GM18502 (cell line): ENCODE measurements at regions not wholly inside any gene's neighbourhood (a gene's known extent, or its start where the extent isn't known, plus 50 kb on each side); places are given as distances from the start of the nearest gene placed in this dataset.
A peak's percentile ranks its signal among the peaks of the same experiment; 100 is the strongest.

Experiments used
- ATAC-seq: cut with Tn5 transposase; IDR thresholded peaks from one replicate; pipeline ENCODE4 v1.9.1; 2021; ENCODE audit warnings: mild to moderate bottlenecking; ENCODE audit not compliant: unreplicated experiment, poor library complexity

DNA sequence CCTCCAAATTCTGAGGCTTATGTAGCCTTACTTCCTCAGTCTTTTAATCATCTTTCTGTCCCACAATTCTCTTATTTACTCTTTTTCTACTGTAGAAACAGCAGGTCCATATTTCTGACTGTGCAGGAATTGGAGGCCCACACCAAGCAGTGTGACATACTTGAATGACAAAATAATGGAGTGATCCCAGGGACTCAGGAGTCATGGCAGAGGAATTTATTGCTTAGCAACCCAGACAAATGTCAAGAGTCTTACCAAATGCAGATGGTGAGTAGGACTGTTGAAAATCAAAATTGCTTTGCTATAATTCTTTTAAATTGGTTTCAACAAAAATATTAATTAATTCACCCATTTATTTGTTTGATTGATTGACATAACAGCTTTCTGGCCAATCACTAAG, 59.9 kb downstream of the HTR1B start:
- no peak for ATAC-seq

DNA sequence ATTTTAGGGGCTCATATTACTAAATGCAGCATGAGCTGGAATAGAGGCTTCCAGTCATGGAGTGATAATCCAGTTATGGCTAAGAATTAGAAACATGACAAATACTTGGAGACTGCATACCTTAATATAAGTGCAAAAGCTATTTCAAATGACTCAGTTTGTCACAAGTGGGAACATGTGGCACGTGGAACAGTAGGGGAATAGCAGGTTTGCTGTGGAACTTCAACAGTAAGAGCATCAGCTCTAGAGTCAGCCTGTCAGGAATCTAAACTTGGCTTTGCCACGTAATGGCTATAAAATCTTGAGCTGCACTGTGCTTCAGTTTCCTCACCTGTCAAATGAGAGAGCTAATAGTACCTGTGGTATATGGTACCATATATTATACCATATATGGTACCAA, 62.1 kb downstream of the HTR1B start:
- ATAC-seq: no peak

DNA sequence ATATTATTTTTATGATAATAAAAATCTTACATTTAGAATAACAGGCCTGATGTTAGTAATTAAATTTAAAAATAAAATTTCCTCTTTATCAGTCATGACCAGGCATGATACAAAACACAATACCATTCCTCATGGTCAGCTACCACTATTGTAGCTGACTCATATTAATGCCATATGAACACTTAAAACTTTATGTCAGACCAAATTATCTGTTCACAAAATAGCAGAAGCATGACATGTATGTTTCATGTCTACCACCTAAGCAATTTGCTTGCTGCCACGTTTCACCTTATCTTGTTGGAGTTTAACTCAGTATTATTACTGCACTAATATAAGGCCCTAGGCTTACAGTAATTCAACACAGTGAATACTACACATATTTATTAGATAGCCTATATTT, 65.7 kb downstream of the HTR1B start:
- ATAC-seq: no peak

DNA sequence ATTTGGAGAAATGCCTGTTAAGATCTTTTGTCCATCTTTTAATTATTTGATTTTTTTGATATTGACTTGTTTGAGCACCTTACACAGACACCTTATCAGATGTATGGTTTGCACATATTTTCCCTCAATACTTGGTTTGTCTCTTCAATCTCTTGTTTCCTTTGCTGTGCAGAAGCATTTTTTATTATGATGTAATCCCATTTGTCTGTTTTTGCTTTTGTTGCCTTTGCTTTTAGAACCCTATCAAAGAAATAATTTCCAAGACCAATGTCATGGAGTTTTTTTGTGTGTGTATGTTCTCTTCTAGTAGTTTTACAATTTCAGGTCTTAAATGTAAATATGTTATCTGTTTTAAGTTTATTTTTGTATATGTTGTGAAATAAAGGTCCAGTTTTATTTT, 73.9 kb downstream of the HTR1B start:
- no peak for ATAC-seq

DNA sequence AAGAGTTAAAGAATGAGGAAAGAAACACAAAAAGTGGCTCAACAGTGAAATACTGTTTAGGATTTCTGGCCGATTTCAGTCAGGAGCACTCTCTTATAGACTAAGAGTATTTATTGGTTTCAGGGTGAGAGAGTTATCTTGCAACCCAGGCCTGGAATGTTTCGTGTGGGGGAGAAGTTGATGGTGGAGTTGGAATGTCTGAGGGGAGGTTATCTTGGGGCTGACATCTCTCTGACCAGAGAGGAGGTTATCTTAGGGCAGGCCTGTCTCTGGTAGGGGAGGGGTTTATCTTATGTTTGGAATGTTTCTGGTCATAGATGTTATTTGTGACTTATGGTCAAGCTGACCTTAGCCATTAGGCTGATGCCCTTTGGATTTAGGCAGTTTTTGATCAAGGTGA, 80.3 kb downstream of the HTR1B start:
- ATAC-seq: no peak

DNA sequence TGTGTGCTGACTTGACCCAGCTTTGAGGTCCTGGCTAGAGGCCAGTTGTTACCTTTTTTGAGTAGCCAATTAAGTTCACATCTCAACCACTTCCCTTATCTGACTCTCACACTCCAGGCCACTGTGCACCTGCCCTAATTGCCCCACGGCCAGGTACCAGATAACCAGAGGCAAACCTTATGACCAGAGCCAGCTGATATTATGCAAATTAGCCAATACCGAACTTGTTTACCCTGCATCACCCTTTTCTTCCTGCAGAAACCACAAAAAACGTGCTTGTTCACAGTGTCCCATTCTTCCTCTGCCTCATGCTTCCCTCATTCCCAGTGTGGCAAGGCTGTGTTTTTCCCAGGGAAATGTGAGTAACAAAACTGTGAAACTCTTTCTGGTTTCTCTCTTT, 89.3 kb downstream of the HTR1B start:
- ATAC-seq: no peak

DNA sequence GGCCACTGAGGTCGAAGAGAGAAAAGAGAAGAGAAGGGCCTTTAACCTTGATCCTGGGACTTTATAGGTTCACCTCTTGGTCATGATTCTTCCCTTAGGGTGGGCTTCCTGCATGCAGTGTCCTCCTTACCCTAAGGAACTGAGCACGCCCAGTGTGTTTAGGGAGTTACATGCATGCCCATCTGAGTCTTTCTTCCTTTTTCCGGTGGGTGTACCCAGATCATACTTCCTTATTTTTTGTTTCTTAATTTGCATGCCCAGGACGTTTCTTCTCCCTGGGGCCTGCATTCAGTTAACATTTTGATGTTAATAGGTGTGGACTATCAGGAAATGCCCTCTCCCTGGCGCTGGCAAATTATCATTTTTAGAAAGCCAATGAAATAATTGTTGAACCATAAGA, 91.5 kb downstream of the HTR1B start:
- no peak for ATAC-seq

DNA sequence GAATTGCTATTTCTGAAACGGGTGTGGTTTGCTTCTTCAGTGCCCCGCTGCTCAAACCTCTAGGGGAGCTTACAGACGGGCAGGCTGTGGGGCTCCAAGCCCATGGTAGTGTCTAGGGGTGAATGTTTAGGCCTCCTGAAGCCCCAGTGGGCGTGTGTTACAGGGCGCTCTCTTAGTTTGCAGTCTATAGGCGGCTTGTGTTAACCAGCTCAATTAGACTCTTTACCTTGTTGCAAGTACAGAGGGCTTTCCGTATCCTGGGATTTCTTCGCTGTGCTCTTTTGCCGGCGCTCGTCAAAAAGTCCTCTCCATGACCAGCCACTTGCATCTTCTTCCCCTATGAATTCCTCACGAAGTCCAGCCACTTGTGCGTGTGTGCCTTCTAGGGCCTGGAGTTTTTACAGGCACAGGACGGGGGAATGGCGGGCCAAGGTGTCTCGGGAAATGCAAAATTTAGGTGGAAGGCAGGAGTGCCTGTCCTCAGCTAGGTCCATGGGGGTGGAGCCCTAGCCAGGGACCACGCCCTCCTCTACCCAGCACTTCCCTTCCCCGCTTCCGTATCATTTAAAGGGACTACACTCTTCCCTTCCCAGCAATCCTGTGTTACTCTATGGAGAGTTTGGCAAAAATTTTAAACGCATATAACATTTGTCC, 94.5 kb downstream of the HTR1B start:
- peak; percentile 54 for ATAC-seq

DNA sequence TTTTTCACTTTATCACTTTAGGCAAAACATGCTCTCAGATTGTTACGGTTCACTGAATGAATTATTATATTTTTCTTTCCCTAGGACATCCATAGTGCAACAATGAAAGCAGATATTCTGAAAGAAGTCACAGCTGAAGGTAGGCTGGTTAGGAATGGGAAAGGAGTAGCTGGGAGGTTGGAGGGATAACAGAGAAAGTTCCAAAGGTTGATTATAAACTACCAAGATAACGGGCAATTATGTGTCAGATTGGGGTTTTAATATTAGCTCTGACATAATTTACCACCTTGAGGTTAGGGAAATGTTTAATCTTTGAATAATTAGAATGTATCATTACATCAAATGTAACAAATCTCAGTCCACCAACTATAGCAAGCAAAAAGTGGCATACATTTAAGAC, 96.5 kb downstream of the HTR1B start:
- no peak for ATAC-seq

DNA sequence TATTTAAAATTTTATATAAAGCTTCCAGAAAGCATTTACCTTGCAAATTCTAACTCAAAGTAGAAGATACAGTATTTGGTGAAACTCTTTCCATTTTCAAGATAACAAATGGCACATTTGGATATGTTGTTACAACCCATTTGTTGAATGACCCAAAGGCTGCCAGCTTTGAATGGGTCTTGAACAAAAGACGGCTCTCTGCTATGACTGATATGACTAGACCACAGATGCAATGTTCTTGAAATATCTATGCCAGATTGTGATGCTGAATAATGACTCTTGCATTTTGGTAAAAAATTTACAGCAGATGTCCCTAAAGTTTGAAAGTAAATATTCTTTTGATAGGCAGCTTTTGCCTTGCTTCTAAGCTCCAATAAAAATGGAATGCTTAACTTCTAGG, 99.6 kb downstream of the HTR1B start:
- no peak for ATAC-seq

DNA sequence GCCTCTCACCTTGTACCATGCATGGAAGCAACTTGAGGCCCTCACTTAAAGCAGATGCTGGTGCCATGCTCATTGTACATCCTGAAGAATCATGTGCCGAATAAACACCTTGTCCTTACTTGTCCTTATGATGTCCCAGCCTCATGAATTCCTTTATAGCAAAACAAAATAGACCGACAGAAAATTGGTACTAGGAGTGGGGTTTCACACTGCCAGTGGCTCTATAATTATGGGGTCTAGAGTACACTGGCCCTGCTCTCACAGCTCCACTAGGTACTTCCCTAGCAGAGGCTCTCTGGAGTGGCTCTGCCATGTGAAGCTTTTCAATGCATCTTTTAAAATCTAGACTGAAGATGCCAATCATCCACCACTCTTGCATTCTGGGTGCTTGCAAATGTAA, 101.2 kb downstream of the HTR1B start:
- ATAC-seq: no peak

DNA sequence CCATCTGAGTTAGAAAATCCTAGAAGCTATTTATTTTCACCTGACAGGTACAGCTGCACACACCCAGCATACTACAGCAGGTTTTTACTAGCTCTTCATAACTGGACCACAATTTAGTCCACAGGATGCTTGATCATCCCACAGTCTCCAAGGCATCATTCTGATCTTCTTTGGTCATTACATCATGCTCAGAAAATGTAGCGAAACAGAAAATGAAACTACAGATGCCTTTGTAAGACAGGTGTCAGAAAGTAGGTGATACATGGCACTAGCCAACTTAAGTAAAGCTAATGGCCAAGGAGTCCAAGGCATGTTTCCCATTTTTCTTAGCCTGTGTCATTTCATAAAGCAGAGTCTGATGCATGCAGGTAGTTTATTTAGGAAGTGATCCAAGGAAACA, 102.3 kb downstream of the HTR1B start:
- ATAC-seq: no peak

DNA sequence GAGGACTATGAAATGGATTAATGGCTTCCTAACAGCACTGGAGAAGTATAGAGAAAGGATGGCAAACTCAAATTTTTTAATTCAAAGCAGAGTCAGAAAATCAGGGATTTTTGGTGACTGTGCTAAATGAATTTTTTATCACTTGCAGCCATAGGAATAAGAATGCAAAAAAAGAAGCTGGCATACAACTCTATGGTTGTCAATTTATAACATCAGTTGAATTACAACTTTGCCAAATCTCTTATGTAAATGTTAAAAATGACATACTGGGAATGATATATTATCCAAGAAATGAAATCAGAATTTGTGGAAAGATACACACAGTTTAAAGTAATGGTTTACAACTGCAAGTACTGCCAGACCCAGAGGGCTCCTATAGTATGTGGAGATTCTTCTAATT, 106.5 kb downstream of the HTR1B start:
- no peak for ATAC-seq

DNA sequence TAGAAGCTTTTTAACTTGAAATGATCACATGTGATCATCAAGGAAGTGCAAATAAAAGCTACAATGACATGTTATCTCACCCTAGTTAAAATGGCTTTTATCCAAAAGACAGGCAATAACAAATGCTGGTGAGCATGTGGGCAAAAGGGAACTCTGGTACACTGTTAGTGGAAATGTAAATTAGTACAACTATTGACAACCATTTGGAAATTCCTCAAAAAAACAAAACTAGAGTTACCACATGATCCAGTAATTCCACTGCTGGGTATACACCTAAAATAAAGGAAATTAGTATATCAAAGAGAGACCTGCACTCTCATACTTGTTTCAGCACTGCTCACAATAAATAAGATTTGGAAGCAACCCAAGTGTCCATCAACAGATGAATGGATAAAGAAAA, 108.7 kb downstream of the HTR1B start:
- ATAC-seq: no peak

DNA sequence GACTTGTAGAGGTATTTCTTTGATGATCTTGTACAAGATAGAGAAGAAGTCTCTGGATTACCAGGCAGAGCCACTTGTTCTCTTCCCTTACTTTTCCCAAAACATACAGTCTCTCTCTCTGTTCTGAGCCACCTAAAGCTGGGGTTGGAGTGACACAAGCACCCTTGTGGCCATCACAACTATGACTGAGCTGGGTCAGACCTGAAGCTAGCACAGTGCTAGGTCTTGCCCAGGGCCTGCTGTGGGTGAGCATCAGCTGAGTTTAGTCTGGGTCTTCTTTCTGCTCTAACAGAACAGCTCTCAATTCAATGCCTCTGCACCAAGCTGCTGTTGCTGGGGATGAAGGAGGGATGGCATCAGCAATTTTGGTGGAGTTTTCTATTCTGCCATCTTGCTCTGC, 110.2 kb downstream of the HTR1B start:
- no peak for ATAC-seq

DNA sequence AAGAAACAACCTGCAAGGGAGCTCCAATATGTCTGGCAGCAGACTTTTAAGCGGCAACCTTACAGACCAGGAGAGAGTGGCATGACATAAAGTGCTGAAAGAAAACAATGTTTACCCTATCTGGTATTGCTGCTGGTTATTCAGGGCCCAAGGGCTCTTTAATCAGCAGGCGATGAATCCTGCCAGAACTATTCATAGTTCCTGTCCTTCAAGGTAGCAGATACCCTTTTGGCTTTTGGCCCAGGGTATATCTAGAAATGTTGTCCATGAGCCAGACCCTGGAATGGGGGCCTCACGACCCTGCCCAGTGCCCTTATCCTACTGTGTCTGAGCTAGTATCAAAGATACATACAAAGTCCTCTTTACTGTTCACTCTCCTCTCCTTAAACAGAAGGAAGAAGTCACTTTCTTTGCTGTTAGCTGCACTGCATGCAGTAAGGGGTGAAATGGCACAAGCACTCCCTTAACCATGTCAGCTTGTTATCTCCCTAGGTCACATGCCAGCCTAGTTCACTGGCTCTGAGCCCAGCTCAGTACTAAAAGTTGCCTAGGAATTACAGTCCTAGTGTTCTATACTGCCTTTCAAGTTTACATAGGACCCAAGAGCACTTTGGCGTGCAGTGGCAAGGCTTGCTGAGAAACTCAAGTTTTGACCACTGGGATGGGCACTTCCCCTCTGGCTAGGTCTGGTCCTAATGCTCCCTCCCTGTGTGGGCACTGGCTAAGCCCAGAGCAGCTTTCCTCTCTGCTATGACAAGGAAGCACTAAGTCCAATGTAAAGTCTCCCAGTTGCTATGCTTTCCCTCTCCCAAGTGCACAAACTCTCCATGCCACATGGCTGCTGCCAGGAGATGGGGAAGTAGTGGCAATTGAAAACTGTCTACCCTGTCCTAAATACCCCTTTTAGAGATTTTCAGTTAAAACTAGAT, 122.0 kb downstream of the HTR1B start:
- no peak for ATAC-seq

DNA sequence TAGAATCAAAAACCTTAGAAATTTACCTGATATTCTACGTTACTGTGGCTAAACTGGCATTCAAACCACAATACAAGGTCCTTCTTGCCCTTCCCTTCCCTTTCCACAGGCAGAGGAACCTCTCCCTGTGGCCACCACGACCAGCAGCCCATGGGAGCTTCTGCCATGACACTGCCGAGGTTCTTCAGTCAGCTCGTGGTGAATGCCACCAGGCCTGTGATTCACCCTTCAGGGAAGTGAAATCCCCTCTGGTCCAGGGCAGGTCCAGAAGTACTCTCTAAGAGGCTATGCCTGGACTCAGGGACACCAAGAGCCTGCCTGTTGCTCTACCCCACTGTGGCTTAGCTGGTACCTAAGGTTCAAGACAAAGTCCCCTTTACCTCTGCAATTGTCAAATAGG, 123.0 kb downstream of the HTR1B start:
- ATAC-seq: no peak

DNA sequence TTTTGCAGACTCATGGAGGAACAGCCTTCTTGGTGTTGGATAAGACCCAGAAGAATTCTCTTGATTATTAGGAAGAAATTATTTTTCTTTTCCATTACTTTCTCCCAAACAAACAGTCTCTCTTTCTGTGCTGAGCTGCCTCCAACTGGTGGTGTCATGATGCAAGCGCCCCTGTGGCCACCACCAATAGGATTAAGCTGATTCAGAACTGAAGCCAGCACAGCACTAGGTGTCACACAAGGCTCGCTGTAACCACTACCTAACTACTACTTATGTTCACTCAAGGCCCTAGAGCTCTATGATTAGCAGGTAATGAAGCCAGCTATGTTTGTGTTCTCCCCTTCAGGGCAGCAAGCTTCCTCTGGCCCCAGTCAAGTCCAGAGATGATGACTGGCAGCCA, 123.4 kb downstream of the HTR1B start:
- ATAC-seq: no peak

DNA sequence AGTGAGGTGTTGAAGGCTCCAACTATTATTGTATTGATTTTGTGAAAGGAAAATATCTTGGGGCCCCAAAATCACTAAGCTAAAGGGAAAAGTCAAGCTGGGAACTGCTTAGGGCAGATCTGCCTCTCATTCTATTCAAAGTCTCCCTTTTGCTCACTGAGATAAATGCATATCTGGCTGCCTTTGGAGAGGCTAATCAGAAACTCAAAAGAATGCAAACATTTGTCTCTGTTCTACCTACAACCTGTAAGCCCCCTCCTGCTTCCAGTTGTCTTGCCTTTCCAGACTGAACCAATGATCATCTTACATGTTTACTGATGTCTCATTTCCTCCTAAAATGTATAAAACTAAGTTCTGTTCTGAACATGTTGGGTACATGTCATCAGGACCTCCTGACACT, 125.9 kb downstream of the HTR1B start:
- no peak for ATAC-seq

DNA sequence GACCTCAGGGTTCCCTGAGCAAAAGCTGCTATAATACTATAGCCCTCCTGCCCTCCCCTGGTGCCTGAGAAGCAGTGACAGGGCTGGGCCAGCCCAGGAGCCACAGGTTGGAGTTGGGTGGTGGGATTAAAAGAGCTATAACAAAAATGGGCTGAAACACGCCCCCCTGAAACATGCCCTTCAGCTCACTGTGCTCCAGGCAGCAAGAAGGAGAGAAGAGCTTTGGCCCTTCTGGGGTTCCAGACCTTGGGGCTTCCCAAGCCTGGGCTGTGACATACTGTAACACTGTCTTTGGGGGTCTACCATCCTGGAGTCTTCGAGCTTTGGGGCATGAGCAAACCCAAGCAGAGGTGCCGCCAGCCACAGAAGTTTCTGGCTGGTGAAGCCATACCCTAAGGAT, 129.2 kb downstream of the HTR1B start:
- no peak for ATAC-seq

DNA sequence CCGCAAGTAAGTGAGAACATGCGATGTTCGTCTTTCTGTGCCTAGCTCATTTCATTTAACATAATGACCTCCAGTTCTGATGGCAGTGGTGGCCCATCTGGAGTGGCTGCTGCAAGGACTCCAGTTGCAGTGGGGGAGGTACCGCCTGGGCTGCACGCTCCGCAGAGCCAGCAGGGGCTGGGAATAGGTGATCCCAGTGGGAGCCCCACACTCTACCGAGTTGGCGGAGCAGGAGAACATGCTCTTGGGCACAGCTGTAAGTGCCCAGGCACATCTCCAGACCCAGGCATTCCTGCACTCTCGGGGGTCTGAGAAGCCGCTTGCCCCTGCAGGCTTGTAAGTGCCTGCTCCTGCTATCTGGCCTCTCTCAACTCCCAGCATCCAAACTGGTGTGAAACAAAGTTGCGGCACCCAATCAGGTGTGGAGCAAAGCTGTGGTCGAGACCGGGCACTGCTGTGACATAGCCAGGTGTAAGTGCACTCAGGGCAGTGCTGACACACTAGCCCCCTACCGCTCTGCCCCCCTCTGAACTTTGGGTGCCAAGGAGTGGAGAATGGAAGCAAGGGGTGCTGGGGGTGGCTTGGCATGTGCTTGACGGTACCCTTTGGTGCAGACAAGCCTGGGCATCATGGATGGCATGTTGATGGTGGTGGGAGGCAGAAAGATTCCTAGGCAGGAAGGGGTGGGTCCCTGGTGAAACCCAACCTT, 130.2 kb downstream of the HTR1B start:
- no peak for ATAC-seq
